Pons (tissue), 1 donor: ENCODE measurements at regions not wholly inside any gene's neighbourhood (a gene's known extent, or its start where the extent isn't known, plus 50 kb on each side); places are given as distances from the start of the nearest gene placed in this dataset.

Source experiments
- DNase-seq: peaks from one replicate; pipeline ENCODE4 v3.0.0-alpha.2; 2016; ENCODE audit warnings: low spot score

DNA sequence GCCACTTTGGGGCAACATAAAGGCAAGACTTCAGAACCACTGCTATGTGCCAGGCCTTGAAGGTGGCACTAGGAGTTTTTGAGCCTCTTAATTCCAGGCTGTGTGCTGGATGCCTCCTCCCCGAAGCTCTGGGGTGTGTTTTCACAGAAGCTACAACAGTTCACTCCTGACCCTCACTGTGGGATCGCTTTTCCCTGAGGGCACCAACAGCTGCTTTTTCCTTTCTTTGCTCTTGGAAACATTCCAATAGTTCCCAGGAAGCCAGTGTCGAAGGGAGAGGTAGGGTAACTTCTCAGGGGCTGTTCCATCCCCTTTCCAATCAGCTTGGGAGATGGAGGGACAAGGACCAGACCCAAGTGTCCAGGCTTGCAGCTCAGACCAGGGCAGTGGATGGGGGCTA lies 153.4 kb downstream of the C1orf94 start:
- DNase-seq = no peak

DNA sequence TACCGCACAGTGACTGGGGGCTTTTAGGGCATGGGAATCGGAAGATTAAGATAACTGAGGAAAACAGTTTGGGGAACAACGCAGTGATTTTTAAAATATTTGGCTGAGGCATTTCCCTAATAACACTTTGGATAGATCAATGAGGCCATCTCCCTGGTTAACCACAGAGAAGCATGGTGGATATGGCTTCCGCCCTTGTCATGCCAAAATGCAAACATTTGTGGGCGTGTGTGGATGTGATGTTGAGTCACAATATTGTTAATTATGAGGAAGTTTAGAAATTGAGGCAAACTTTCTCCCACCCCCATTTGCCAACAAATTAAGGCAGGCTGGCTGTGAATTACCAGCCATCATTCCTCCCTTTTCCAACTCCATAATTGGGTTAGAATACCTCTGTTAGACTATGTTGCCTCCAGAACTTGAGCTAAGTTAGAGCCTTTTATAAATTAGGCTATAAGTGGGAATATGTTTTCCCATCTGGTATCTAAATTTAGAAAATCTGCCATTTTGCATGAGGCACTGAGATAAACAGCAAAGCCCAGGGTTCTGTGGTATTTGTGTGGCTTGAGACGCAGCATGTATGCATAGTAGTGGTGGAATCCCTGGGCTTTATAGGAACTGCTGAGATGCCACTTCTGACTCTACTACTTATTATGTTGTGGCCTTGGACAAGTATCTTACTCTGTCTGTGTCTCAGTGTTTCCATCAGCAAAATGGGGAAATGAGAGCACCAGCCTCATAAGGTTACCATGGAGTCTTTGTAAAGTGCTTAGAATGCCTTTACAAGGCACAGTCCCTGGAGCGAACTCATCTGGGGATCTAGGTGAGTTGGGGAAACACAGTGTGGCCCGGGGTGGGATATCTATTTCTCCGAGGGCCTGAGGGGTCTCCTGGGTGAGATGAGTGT lies 154.6 kb downstream of the C1orf94 start:
- DNase-seq = no peak

DNA sequence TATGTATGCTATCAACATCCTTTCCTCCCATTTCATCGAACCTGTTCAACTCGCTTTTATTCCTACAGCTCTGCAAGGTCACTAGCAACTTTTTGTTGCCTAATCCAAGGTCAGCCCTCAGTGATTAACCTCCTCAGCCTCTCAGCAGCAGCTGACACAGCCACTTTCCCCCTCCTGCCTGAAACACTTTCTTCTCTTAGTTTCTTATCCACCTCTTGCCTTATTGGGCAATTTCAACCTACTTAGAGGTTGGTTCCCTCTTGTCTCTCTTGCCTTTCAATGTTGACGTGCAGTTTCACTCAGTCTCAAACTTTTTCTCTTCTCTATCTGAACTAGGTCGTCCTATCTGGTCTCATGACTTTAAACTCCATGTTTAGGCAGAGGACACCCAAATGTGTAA lies 156.3 kb downstream of the C1orf94 start:
- DNase-seq = no peak

DNA sequence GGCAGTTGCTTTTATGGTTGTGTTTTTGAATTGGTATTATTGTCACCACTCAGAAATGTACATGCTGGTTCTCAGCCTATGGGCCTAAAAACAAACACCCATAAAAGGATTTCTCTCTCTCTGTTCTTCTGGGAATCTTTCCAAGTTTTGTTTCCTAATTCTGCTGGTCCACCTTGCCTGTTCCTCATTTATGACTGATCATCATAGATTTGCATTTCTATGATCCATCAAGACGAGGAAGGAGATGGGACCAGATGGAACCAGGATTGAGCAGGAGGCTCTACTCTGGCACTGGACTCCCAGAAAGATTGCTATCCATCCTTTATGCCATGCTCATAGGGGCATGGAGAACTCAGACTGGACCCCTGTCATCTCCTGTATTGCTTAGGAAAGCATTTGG lies 162.2 kb downstream of the C1orf94 start:
- no peak for DNase-seq

DNA sequence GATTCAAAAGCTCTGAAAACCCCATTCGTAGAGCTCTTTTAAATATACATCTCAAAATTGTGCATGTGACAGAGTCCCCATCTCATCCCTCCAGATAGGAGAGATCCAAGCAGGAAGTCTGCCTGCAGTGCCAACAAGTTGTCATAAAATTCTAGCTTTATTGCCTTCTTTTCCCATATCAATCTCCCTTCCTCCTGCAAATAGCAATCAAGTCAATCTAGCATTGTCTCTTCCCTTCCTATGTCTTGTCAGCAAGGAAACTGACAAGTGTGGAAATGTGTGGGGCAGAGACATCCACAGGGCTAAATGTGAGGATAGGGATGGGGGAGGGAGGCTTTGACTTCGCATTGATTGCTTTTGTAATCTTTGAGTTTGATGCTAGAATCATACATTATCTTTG lies 165.2 kb downstream of the C1orf94 start:
- DNase-seq = no peak

DNA sequence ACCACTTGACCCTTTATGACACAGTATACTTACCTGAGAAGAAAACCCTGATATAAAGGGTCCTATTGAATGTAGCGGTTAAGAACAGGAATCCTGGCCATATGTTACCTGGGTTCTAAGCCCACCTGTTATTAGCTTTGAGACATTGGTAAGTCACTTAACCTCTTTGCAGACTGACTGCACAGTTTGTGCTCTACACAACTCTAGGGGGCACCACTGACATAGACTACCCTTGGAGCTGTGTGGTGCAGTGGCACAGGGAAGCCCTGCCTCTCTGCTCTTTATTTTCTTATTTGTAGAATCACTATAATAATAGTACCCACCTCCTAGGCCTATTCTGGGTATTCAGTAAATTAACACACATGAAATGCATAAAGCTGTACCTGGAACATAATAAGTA lies 165.6 kb downstream of the C1orf94 start:
- DNase-seq = no peak

DNA sequence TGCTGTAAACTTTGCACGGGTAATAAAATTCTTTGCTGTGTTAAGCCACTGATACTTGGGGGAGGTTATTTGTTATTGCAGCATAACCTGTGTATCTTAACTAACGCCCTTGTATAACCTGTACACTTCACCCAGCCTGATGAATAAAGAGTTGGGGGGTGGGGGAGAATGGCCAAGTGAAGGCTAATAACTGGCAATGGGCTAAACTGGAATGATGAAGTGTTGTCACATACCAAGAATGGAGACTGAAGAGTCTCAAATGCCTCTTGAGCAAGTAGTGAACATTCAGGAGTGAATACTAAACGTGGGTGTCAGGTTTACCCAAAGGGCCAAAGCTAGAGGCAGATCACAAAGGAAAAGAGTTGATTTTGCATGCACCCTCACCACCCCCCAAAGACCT lies 169.4 kb downstream of the C1orf94 start:
- no peak for DNase-seq

DNA sequence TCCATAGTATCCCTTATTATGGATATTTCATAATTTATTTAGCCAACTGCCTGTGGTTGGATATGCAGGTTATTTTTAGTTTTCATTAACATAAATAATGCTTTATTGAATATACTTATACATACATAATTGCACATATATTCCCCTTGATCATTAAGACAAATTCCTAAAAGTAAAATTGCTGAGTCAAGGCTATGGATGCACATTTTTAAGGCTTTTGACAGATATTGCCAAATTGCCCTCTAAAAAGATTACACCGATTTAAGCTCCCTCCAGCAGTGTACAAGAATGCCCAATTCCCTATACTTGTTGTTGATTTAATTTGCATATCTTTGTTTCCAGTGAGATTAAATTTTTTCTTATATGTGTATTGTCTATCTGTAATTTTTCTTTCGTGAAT lies 176.7 kb downstream of the C1orf94 start:
- no peak for DNase-seq

DNA sequence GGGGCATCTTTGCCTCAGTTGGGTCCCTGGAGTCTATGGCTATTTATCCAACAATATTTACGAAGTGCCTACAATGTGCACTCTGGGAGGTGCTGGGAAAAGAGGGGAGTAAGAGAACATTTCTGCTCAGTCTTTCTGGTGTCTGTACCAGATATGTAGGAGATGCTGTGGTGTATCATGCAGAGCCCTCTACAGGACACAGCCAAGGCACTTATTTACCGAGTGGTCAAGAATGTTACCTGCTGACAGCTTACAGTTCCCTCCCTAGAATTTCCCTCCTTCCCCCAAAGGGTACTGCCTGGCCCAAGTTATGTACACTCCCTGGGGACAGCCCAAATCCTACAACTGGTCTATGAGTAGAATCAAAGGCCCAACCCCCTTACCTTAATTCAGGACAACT lies 177.7 kb downstream of the C1orf94 start:
- DNase-seq = no peak

DNA sequence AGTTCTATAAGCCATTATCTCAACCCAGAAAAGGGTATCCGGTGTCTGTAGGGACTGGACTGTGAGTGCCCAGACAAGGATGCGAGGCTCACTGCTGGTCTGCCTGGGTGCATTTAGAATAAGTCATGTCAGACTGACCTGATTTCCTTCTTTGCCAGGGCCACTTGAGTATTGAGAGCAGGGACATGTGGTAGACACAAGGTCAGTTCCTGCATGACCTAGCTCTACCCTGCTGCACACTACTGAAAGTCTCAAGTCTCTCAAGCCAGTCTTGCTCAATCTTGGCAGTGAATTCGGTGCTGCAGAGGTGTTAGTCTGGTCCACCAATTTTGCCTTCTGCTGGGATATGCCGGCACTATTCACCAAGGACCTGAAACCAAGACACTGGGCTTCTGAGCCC lies 180.1 kb downstream of the C1orf94 start:
- DNase-seq = no peak

DNA sequence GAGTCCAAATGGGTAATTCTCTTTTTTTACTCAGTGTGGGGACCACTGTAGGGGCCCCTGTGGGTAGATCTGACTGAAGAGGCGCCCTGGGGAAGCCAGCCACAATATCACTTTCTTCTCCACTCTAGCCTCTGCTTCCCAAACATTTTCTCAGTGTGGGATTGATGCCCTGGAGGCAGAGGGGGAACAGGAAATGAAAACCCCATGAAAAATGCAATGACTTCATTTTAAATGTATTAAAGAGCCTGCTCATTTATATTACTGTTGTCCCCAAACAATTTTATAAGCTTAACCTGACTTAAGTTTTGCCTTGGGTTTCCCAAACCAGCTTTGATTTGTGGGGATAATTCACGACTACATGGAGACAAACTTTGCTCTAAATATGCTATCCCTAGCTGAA lies 181.9 kb downstream of the C1orf94 start:
- no peak for DNase-seq

DNA sequence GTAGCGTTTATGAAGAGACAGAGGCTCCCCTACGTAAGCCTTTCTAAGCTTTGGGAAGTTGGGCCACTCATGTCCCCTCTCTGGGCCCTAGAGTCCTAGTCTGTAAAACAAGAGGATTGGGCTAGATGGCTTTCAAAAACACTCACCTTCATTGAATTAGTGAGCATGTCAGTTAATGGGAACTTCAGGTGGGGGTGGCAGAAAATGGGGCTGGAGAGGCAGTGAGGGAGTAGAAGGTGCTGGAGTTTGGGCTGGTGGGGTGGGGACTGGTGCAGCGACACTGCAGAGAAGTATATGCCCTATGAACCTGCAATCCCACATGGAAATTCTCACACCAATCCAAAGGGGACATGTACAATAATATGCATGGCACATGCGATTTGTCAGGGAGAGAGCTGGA lies 182.7 kb downstream of the C1orf94 start:
- no peak for DNase-seq

DNA sequence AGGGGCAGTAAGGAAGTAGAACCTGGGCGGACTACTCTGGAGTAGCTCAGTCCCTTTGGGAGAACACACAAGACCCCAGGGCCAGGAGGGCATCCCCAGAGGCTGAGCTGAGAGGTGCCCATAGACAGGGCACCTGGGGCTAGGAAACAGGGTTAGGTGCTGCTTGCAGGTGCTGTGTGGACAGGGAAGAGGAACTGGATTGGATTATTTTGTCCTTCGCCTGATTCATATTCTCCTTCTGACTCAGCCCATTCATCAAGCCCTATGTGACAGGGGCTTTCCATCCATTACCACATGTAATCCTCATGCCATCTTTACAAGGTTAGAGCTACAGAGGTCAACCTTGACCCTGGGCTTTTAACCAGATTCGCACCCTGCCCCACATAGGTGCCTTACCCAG lies 183.9 kb downstream of the C1orf94 start:
- DNase-seq = no peak

DNA sequence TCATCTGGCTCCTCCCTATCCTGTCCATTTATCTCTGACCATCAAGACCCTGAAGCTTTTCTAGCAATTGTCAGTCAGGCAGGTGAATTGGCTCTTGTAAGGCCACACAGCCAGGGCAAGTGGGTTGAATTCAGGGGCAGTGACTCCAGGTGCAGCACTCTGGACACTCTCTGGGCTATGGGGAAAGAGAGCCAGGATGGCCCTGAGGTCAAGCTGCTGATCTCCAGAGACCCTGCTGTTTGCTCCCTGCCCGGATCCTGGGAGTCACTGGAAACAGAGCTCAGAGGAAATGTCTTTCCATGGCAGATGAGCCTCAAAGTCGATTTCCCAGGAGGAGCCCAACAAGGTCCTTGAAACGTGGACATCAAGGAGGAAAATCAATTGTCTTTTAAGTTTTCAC lies 184.4 kb downstream of the C1orf94 start:
- DNase-seq = no peak

DNA sequence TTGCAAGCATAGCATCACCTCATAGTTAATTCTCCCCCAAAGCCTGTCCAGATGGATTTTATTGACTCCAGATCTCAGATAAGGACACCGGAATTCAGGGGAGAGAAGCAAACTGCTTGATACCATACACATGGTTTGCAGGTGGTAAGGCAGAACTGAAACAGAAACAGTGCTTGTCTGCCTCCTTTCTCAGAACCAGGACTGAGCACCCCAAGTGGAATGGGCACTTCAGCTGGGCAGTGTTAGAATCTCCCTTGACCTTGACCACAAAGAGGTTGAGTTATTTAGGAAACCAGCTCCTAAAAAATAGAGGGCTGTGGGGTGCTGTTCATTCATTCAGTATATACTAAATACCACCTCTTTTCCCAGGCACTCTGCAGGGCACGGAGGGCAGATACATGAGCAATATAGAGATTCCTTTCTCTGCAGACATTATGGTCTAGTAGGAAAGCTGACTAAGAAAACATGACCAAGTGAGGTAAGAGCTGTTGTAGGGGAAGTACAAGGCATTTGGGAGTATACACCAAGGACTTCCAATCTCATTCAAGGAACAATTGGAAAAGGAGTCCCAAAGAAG lies 185.2 kb downstream of the C1orf94 start:
- DNase-seq = no peak

DNA sequence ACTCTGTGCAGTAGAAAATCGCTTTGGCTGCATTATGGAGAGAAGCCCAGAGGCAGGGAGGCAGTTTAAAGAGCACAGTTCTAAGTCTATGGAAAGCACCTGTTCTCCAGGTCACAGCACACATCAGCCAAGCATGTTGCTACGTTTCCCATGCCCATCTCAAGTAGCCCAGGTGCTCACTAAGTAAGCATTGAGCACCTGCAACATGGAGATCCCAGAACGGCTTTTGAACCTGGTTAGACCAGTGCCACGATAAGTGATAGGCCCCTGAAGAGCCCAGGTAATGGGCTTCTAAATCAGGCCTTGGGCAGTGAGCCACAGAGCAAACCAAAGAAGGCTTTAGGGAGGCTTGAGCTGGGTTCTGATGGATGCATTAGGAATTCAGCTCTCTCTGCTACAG lies 186.2 kb downstream of the C1orf94 start:
- DNase-seq = no peak

DNA sequence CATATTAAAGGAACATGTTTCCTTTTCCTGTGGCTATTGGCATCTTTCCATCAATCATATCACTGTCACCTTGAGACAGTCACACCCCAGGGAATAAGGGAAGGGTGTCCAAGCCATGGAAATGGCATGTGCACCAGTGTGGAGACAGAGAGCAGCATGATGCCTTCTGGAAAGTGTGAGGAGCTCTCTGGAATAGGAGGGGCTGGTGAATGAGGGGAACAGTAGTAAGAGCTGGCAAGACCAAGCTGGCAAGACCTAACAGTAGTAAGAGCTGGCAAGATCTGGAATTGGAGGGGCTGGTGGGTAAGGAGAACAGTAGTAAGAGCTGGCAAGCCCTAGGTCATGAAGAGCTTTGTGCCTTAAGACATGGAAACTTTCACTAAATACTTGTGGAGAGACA lies 186.7 kb downstream of the C1orf94 start:
- no peak for DNase-seq

DNA sequence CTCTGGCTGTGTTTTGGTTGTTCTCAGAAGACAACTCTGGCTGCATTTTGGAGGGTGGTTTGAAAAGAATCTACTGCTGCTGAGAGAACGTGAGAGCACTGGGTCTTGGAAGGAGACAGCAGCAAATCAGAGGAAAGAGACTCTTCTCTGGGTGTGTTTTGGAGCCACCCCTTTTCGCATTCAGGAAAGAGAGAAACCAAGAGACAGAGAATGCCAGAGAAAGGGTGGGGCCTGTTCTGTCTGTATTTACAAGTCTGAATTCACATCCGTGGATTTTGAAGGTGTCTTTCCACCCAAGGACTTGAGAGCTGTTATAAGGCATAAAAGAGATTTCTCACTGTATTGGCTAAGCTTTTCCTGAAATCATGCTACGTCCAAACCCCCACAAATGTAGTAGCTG lies 187.2 kb downstream of the C1orf94 start:
- no peak for DNase-seq

DNA sequence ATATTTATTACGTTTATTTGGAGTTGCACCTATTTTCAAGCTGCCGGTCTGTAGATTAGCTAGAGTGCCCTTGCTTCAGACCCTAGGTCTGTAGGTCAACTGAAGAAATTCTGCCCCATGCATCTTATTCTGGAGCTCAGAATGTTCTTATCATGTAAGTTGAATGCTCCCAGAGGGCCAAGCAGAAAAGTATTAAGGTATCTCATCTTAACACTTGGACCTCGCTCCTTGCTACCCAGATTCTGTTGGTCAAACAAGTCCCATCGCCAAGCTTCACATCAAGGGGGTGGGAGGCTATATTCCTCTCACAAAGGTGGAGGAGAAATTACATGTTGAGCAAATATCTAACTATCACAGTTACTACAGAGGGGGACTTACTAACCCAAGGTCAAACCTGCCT lies 187.7 kb downstream of the C1orf94 start:
- DNase-seq = no peak

DNA sequence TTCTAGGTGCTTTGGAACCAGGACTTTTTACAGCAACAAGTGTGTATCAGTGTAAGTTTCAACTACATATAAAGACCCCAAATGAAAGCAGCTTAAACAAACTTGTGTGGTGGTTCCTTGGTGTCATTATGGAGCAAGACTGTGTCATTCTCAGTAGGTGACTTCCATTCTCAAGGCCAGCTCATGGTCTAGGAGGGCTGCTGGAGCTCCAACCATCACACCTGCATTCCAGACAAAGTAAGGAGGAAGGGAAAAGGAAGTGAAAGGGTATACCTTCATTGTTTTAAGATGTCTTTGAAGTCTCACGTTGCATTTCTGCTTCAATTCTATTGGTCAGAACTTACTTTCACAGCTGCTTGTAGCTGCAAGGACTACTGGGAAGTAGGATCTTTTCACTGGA lies 188.6 kb downstream of the C1orf94 start:
- DNase-seq = no peak

DNA sequence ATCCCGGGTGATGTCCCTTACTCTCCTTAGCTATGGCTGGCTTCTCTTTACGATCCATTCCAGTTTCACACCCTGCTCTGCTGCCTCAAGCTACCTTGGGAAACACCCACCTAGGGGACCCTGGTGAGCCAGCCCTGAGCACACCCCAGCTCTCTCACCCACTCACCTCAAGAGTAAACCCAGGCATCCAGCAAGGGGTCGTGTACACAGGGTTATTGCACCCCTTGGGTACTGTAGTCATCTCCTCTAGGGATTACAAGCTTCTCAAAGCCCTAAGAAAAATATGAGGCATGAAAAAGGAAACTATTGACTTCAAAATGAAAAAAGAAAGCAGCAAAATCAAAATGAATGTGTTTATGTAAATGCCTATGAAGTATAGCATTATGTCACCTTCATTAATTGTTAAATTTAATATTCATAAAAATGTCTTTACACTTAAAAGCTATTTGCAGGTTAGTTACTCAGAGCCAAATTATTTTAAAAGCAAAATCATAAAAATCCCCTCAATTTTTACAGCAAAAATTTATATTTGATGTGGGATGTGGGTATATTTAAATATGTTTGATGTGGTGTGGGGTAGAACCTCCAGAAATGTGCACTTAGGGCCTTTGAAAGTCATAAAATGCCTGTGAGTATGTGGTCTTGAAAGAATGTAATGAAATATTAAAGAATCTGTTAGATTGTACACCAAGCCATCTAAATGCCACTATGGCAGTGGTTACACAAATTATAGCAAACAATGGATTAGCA lies 190.3 kb downstream of the C1orf94 start:
- no peak for DNase-seq

DNA sequence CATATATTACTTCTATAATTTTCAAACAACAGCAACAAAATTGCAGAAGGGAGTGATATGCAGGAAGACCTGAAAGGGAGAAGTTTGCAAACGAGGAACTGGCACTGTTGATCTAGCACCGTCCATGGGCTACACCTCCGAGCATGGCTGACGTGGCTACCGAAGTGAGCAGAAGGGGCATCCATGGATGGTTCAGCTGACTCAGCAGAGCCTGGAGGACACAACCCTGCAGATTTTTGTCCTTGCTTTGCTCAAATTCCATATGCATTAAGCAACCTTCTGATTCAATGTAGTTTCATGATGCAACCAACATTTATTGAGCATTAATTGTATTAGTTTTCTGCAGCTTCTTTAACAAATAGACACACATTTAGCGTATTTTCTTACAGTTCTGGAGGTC lies 191.2 kb downstream of the C1orf94 start:
- DNase-seq = no peak
